AG04450 (cell line): ENCODE measurements at regions not wholly inside any gene's neighbourhood (a gene's known extent, or its start where the extent isn't known, plus 50 kb on each side); places are given as distances from the start of the nearest gene placed in this dataset.
"Not testable (repeated sequence)": the region's sequence is repeated elsewhere in the genome, so short reads cannot be mapped to it uniquely, and the experiment has no call there.

ENCODE experiments used
- CTCF ChIA-PET: fragments of 300-600, 350-600 bp; formaldehyde crosslinking; extraction: SDS; loops from one replicate; lab custom pipeline; 2022; ENCODE audit warnings: antibody characterized with exemption, inconsistent platforms; lab: Charles Lee
- POLR2A ChIA-PET: fragments of 350-600 bp; formaldehyde crosslinking; extraction: SDS; loops from one replicate; lab custom pipeline; 2021; ENCODE audit warnings: antibody characterized with exemption, inconsistent platforms; lab: Yijun Ruan, JAX
- DNase-seq: peaks from one replicate; pipeline ENCODE4 v3.0.0-alpha.2; 2011; ENCODE audit warnings: low read depth, low spot score
- H3K27ac ChIP-seq: one replicate; pipeline ENCODE4 v1.5.1; 2012; ENCODE audit warnings: low read depth, low read length, control low read depth
- H3K27me3 ChIP-seq: one replicate; pipeline ENCODE4 v1.6.0; 2012; ENCODE audit warnings: low read length; ENCODE audit not compliant: control insufficient read depth, insufficient read depth
- H3K4me3 ChIP-seq: 2 replicates; pipeline ENCODE4 v1.5.1; 2011; ENCODE audit warnings: mild to moderate bottlenecking, low read depth, low read length, control low read depth
- H3K9me3 ChIP-seq: 2 replicates; pipeline ENCODE4 v1.5.1; 2012; ENCODE audit warnings: low read length; ENCODE audit not compliant: control insufficient read depth, insufficient read depth
- CTCF ChIP-seq: IDR thresholded peaks from 2 replicates; pipeline ENCODE4 v1.5.1; 2011; ENCODE audit warnings: low read depth, low read length, control low read depth, inconsistent platforms

GRCh38 chr5:91777671-91778070 is 394.6 kb upstream of the ARRDC3 start:
- ChIA-PET POLR2A (no interaction called here), CTCF (no interaction called here)
- TF ChIP-seq CTCF, result no peak
- DNase-seq, result no peak
- no peaks in the 10 kb centered on the region for H3K27me3 ChIP-seq
- no peak overlapping the region for H3K4me3 ChIP-seq
- no peak overlapping the region for H3K27ac ChIP-seq
- H3K9me3 ChIP-seq, result no peaks in the 10 kb centered on the region

- ChIA-PET POLR2A (no interaction called here), CTCF (no interaction called here)
Measured at GRCh38 chr5:91776249-91776648, 393.1 kb upstream of the ARRDC3 start.

GRCh38 chr5:91770400-91770799 is 387.3 kb upstream of the ARRDC3 start:
- CTCF ChIA-PET, result no interaction called here
- Histone ChIP-seq H3K27me3 (no peaks in the 10 kb centered on the region), H3K27ac (no peak overlapping the region), H3K4me3 (no peak overlapping the region), H3K9me3 (no peaks in the 10 kb centered on the region)
- TF ChIP-seq CTCF, result no peak
- POLR2A ChIA-PET, result no interaction called here
- DNase-seq, result no peak

More at GRCh38 chr5:91776249-91776648, 393.1 kb upstream of the ARRDC3 start:
- Histone ChIP-seq H3K27me3 (no peaks in the 10 kb centered on the region), H3K9me3 (no peaks in the 10 kb centered on the region), H3K4me3 (no peak overlapping the region), H3K27ac (no peak overlapping the region)
- no peak for DNase-seq
- TF ChIP-seq CTCF, result no peak

- DNase-seq, H3K4me3 ChIP-seq, H3K27ac ChIP-seq, H3K27me3 ChIP-seq, CTCF ChIA-PET, H3K9me3 ChIP-seq, POLR2A ChIA-PET: not testable (repeated sequence)
Measured at GRCh38 chr5:91757383-91757782, 374.3 kb upstream of the ARRDC3 start.

GRCh38 chr5:91754990-91755389 is 371.9 kb upstream of the ARRDC3 start:
- Histone ChIP-seq H3K4me3 (no peak overlapping the region), H3K9me3 (no peaks in the 10 kb centered on the region), H3K27me3 (no peaks in the 10 kb centered on the region), H3K27ac (no peak overlapping the region)
- no peak for DNase-seq
- CTCF ChIA-PET, result no interaction called here
- POLR2A ChIA-PET, result no interaction called here
- no peak for TF ChIP-seq CTCF

GRCh38 chr5:91744470-91744869 is 361.4 kb upstream of the ARRDC3 start:
- POLR2A ChIA-PET, H3K4me3 ChIP-seq, H3K9me3 ChIP-seq, DNase-seq, H3K27me3 ChIP-seq, CTCF ChIA-PET, H3K27ac ChIP-seq: not testable (repeated sequence)
